Body of pancreas (tissue), 4 donors: ENCODE measurements at regions not wholly inside any gene's neighbourhood (a gene's known extent, or its start where the extent isn't known, plus 50 kb on each side); places are given as distances from the start of the nearest gene placed in this dataset.

Experiments
- CTCF ChIP-seq, 7 experiments: fragments of 450-650 bp in 4 of 7; fragments of 200-600 bp in 3 of 7; sonication (generic) in 3 of 7; IDR thresholded peaks; one replicate each; pipeline ENCODE4 v1.5.1; 2016 to 2019; ENCODE audit warnings: antibody characterized with exemption in 7 of 7
- POLR2A ChIP-seq, 3 donors: fragments of 450-650 bp; IDR thresholded peaks; one replicate each; pipeline ENCODE4 v1.6.1; 2016; ENCODE audit warnings: antibody characterized with exemption in 3 of 3, mild to moderate bottlenecking in 2 of 3

- no peak for TF ChIP-seq POLR2A (IDR thresholded peaks at IDR 0.05)
- TF ChIP-seq CTCF (IDR thresholded peaks at IDR 0.05) = no peak
These were observed 76.6 kb upstream of the HSF2 start for GRCh38 chr6:122322824-122323223.
